ENCODE measurements at regions not wholly inside any gene's neighbourhood (a gene's known extent, or its start where the extent isn't known, plus 50 kb on each side); places are given as distances from the start of the nearest gene placed in this dataset.
"Not testable (repeated sequence)": the region's sequence is repeated elsewhere in the genome, so short reads cannot be mapped to it uniquely, and the experiment has no call there.

- Histone ChIP-seq H3K36me3 (ENCODE audit: low read depth, low read length) (no peaks in the 10 kb centered on the region), H2AFZ (ENCODE audit: low read length) (no peak overlapping the region), H3K4me3 (ENCODE audit: low read length) (no peak overlapping the region), H3K79me2 (ENCODE audit: low read length) (no peaks in the 10 kb centered on the region), H3K9ac (ENCODE audit: low read length) (no peak overlapping the region), H4K20me1 (ENCODE audit: low read length) (no peaks in the 10 kb centered on the region), H3K27ac (ENCODE audit: low read length) (no peak overlapping the region), H3K9me2 (replicated peaks; ENCODE audit: low read length) (no peaks in the 10 kb centered on the region), H3K27me3 (ENCODE audit: low read length) (no peaks in the 10 kb centered on the region), H3K9me3 (ENCODE audit: low read length) (no peaks in the 10 kb centered on the region), H3K4me1 (ENCODE audit: insufficient read depth, low read length) (peaks cover 5% of the 10 kb centered on the region; the same call in 1 of the 2 replicates), H3K4me2 (ENCODE audit: low read length) (no peak overlapping the region), H3F3A (ENCODE audit: low read length, unreplicated experiment) (no peaks in the 10 kb centered on the region)
- CTCF ChIA-PET, result interaction anchor here (0.5 kb wide), 1 partner anchor 232 kb away, joined by 4 read pairs; no protein-coding TSS in a partner anchor
- ATAC-seq (no peak), DNase-seq (no peak)
- intact Hi-C loops (cut with micrococcal nuclease), result no loop called here
- TF ChIP-seq EZH2 (IDR thresholded peaks at IDR 0.05; ENCODE audit: low read length, unreplicated experiment) (no peak), EZH2phosphoT487 (IDR thresholded peaks at IDR 0.05; ENCODE audit: borderline replicate concordance, low read length) (no peak), CTCF (conservative IDR thresholded peaks at IDR 0.05; ENCODE audit: low read depth, low read length) (no peak)
- POLR2A ChIA-PET (ENCODE audit: unreplicated experiment), result no interaction called here
- no TSS peak for BruUV-seq (replicated peaks)
Observed at GRCh38 chr20:56755201-56755600, 126.1 kb downstream of the TFAP2C start.

GRCh38 chr20:56756658-56757057 lies 127.6 kb downstream of the TFAP2C start:
- H4K20me1 ChIP-seq (ENCODE audit: low read length); intact Hi-C loops (cut with micrococcal nuclease); H3K9ac ChIP-seq (ENCODE audit: low read length); POLR2A ChIA-PET (ENCODE audit: unreplicated experiment); H3K27ac ChIP-seq (ENCODE audit: low read length); H3K79me2 ChIP-seq (ENCODE audit: low read length); H3K4me1 ChIP-seq (ENCODE audit: insufficient read depth, low read length); H3K4me3 ChIP-seq (ENCODE audit: low read length); ATAC-seq; H3K9me2 ChIP-seq (replicated peaks; ENCODE audit: low read length); H3K9me3 ChIP-seq (ENCODE audit: low read length); H2AFZ ChIP-seq (ENCODE audit: low read length); BruUV-seq (replicated peaks); H3K36me3 ChIP-seq (ENCODE audit: low read depth, low read length); H3K27me3 ChIP-seq (ENCODE audit: low read length); CTCF ChIA-PET; H3K4me2 ChIP-seq (ENCODE audit: low read length); H3F3A ChIP-seq (ENCODE audit: low read length, unreplicated experiment); DNase-seq: not testable (repeated sequence)

- BruUV-seq (replicated peaks), result no TSS peak
- ATAC-seq (no peak), DNase-seq (no peak)
- peaks cover 9% of the 10 kb centered on the region; the same call in 1 of the 2 replicates for H3K4me1 ChIP-seq (ENCODE audit: insufficient read depth, low read length)
- ChIA-PET CTCF (no interaction called here), POLR2A (ENCODE audit: unreplicated experiment) (no interaction called here)
- H3K9ac ChIP-seq (ENCODE audit: low read length), result no peak overlapping the region
- no peak overlapping the region for H3K27ac ChIP-seq (ENCODE audit: low read length)
- no peaks in the 10 kb centered on the region for H3K9me2 ChIP-seq (replicated peaks; ENCODE audit: low read length)
- no peaks in the 10 kb centered on the region for H4K20me1 ChIP-seq (ENCODE audit: low read length)
- no peak for TF ChIP-seq CTCF (conservative IDR thresholded peaks at IDR 0.05; ENCODE audit: low read depth, low read length)
- no peak for TF ChIP-seq EZH2phosphoT487 (IDR thresholded peaks at IDR 0.05; ENCODE audit: borderline replicate concordance, low read length)
- no peak for TF ChIP-seq EZH2 (IDR thresholded peaks at IDR 0.05; ENCODE audit: low read length, unreplicated experiment)
- H2AFZ ChIP-seq (ENCODE audit: low read length), result no peak overlapping the region
- H3F3A ChIP-seq (ENCODE audit: low read length, unreplicated experiment), result no peaks in the 10 kb centered on the region
- no peak overlapping the region for H3K4me3 ChIP-seq (ENCODE audit: low read length)
- no peaks in the 10 kb centered on the region for H3K79me2 ChIP-seq (ENCODE audit: low read length)
- H3K36me3 ChIP-seq (ENCODE audit: low read depth, low read length), result no peaks in the 10 kb centered on the region
- no peaks in the 10 kb centered on the region for H3K27me3 ChIP-seq (ENCODE audit: low read length)
- intact Hi-C loops (cut with micrococcal nuclease), result no loop called here
- H3K9me3 ChIP-seq (ENCODE audit: low read length), result no peaks in the 10 kb centered on the region
- no peak overlapping the region for H3K4me2 ChIP-seq (ENCODE audit: low read length)
Observed at GRCh38 chr20:56758706-56759105, 129.6 kb downstream of the TFAP2C start.

Measured in PC-3 (cell line).